Hepatocyte (in vitro differentiated cells): ENCODE measurements at regions not wholly inside any gene's neighbourhood (a gene's known extent, or its start where the extent isn't known, plus 50 kb on each side); places are given as distances from the start of the nearest gene placed in this dataset.
"Not testable (repeated sequence)": the region's sequence is repeated elsewhere in the genome, so short reads cannot be mapped to it uniquely, and the experiment has no call there.

ENCODE experiments used
- DNase-seq: peaks from one replicate; pipeline ENCODE4 v3.0.0-alpha.2; 2016; ENCODE audit warnings: low spot score
- H2AFZ ChIP-seq: fragments of 200-600 bp; sonication (generic); 2 replicates; pipeline ENCODE4 v1.6.0; 2016; ENCODE audit warnings: antibody characterized with exemption, mild to moderate bottlenecking
- H3K27ac ChIP-seq: fragments of 200-600 bp; sonication (generic); 2 replicates; pipeline ENCODE4 v1.5.1; 2016; ENCODE audit warnings: mild to moderate bottlenecking
- H3K27me3 ChIP-seq: fragments of 200-600 bp; sonication (generic); 2 replicates; pipeline ENCODE4 v1.6.1; 2016
- H3K36me3 ChIP-seq: fragments of 200-600 bp; sonication (generic); replicated peaks from 2 replicates; pipeline ENCODE4 v1.5.1; 2016; ENCODE audit warnings: low read depth; ENCODE audit not compliant: insufficient read depth
- H3K4me1 ChIP-seq: fragments of 200-600 bp; sonication (generic); 2 replicates; pipeline ENCODE4 v1.5.1; 2016; ENCODE audit warnings: mild to moderate bottlenecking, moderate library complexity; ENCODE audit not compliant: insufficient read depth
- H3K4me2 ChIP-seq: fragments of 200-600 bp; sonication (generic); 2 replicates; pipeline ENCODE4 v1.6.0; 2016
- H3K4me3 ChIP-seq: fragments of 200-600 bp; sonication (generic); 2 replicates; pipeline ENCODE4 v1.5.1; 2016; ENCODE audit warnings: mild to moderate bottlenecking
- H3K79me2 ChIP-seq: fragments of 200-600 bp; sonication (generic); 2 replicates; pipeline ENCODE4 v1.6.0; 2017; ENCODE audit warnings: mild to moderate bottlenecking
- H3K9me2 ChIP-seq: fragments of 200-600 bp; sonication (generic); replicated peaks from 2 replicates; pipeline ENCODE4 v1.6.0; 2017; ENCODE audit warnings: mild to moderate bottlenecking; ENCODE audit not compliant: insufficient read depth
- H3K9me3 ChIP-seq: fragments of 200-600 bp; sonication (generic); 2 replicates; pipeline ENCODE4 v1.5.1; 2016; ENCODE audit warnings: low read depth, mild to moderate bottlenecking
- H4K20me1 ChIP-seq: fragments of 200-600 bp; sonication (generic); 2 replicates; pipeline ENCODE4 v1.6.0; 2016; ENCODE audit warnings: mild to moderate bottlenecking; ENCODE audit not compliant: insufficient read depth, poor library complexity, severe bottlenecking
- CTCF ChIP-seq: fragments of 200-600 bp; sonication (generic); IDR thresholded peaks from 2 replicates; pipeline ENCODE4 v1.5.1; 2016; ENCODE audit warnings: antibody characterized with exemption, mild to moderate bottlenecking; ENCODE audit not compliant: poor library complexity
- EZH2 ChIP-seq: fragments of 200-600 bp; sonication (generic); IDR thresholded peaks from 2 replicates; pipeline ENCODE4 v1.6.1; 2016; ENCODE audit warnings: antibody characterized with exemption, mild to moderate bottlenecking, borderline replicate concordance
- EZH2phosphoT487 ChIP-seq: fragments of 200-600 bp; sonication (generic); IDR thresholded peaks from one replicate; pipeline ENCODE4 v1.6.1; 2018; ENCODE audit warnings: antibody characterized with exemption, mild to moderate bottlenecking, low read depth, moderate library complexity; ENCODE audit not compliant: unreplicated experiment, severe bottlenecking
- WGBS: methylation state at CpG from one replicate; pipeline ENCODE4 v1.1.6; 2016; ENCODE audit warnings: low lambda C conversion rate; ENCODE audit errors: missing lambda C conversion rate; 5-methylcytosine and 5-hydroxymethylcytosine counted together

GRCh38 chr14:29016050-29016900, 249.7 kb downstream of the FOXG1 start:
- 39% methylated on average over 10 of the region's 10 CpGs for WGBS
- Histone ChIP-seq H3K9me3 (no peaks in the 10 kb centered on the region), H3K27me3 (no peaks in the 10 kb centered on the region), H3K9me2 (no peaks in the 10 kb centered on the region), H3K27ac (no peak overlapping the region), H3K4me3 (no peak overlapping the region), H3K79me2 (no peaks in the 10 kb centered on the region), H3K4me2 (no peak overlapping the region), H3K4me1 (no peaks in the 10 kb centered on the region), H3K36me3 (no peaks in the 10 kb centered on the region), H4K20me1 (no peaks in the 10 kb centered on the region), H2AFZ (no peak overlapping the region)
- DNase-seq = peak; percentile 59
- TF ChIP-seq CTCF = peak; percentile 70
- TF ChIP-seq EZH2phosphoT487 = no peak
- no peak for TF ChIP-seq EZH2

- not testable (repeated sequence) for H3K9me3 ChIP-seq, H3K36me3 ChIP-seq, H4K20me1 ChIP-seq
Measured at GRCh38 chr14:29023505-29023904, 256.9 kb downstream of the FOXG1 start.

GRCh38 chr14:29027441-29027840, 260.9 kb downstream of the FOXG1 start:
- not testable (repeated sequence) for H3K4me2 ChIP-seq, H4K20me1 ChIP-seq, H2AFZ ChIP-seq, H3K4me3 ChIP-seq, H3K79me2 ChIP-seq, H3K27me3 ChIP-seq, H3K9me2 ChIP-seq, H3K9me3 ChIP-seq, H3K27ac ChIP-seq, DNase-seq, H3K4me1 ChIP-seq, H3K36me3 ChIP-seq
- WGBS = 81% methylated on average over 3 of the region's 3 CpGs

More at GRCh38 chr14:29023505-29023904, 256.9 kb downstream of the FOXG1 start:
- not testable (repeated sequence) for H3K27ac ChIP-seq, H3K9me2 ChIP-seq, DNase-seq, H3K79me2 ChIP-seq, H2AFZ ChIP-seq, H3K4me3 ChIP-seq, H3K4me2 ChIP-seq, H3K27me3 ChIP-seq, H3K4me1 ChIP-seq

- WGBS = 76% methylated on average over 2 of the region's 2 CpGs
- not testable (repeated sequence) for H4K20me1 ChIP-seq, H3K27me3 ChIP-seq, H3K79me2 ChIP-seq, H2AFZ ChIP-seq, H3K9me2 ChIP-seq, H3K9me3 ChIP-seq, H3K4me3 ChIP-seq, H3K36me3 ChIP-seq, H3K4me1 ChIP-seq, DNase-seq
- H3K27ac ChIP-seq = peak overlapping the region; percentile 56
- H3K4me2 ChIP-seq = peak overlapping the region; percentile 59
Measured at GRCh38 chr14:29027941-29028705, 261.5 kb downstream of the FOXG1 start.

- 42% methylated on average over 6 of the region's 7 CpGs for WGBS
- Histone ChIP-seq H3K4me3 (no peak overlapping the region), H3K9me2 (no peaks in the 10 kb centered on the region), H3K27me3 (no peaks in the 10 kb centered on the region), H3K9me3 (peaks cover 6% of the 10 kb centered on the region), H4K20me1 (no peaks in the 10 kb centered on the region), H3K36me3 (no peaks in the 10 kb centered on the region), H3K4me1 (peaks cover 8% of the 10 kb centered on the region), H3K27ac (peak overlapping the region; percentile 56), H3K79me2 (no peaks in the 10 kb centered on the region), H3K4me2 (peak overlapping the region; percentile 59), H2AFZ (peak overlapping the region; percentile 18)
- TF ChIP-seq EZH2 = no peak
- no peak for TF ChIP-seq EZH2phosphoT487
- TF ChIP-seq CTCF = no peak
- peak; percentile 73 for DNase-seq
Measured at GRCh38 chr14:29028973-29029582, 262.5 kb downstream of the FOXG1 start.
